HEK293 (cell line): ENCODE measurements at regions not wholly inside any gene's neighbourhood (a gene's known extent, or its start where the extent isn't known, plus 50 kb on each side); places are given as distances from the start of the nearest gene placed in this dataset.

Source experiments
- CTCF ChIA-PET: fragments of 350-600 bp; formaldehyde crosslinking; extraction: SDS; loops from one replicate; lab custom pipeline; 2021; ENCODE audit warnings: antibody characterized with exemption; lab: Yijun Ruan, JAX
- POLR2A ChIA-PET: fragments of 300-600 bp; formaldehyde crosslinking; extraction: SDS; loops from one replicate; lab custom pipeline; 2020; ENCODE audit warnings: antibody characterized with exemption, inconsistent platforms; lab: Yijun Ruan, JAX
- H3K27ac ChIP-seq: fragments of 200-500 bp; sonication (Bioruptor generic); 2 replicates; pipeline ENCODE4 v1.5.1; 2014; ENCODE audit warnings: low read depth, low read length, control low read depth, inconsistent platforms; ENCODE audit errors: extremely low read depth
- H3K36me3 ChIP-seq, 2 experiments: fragments of 200-500 bp in 1 of 2; sonication (Bioruptor generic) in 1 of 2; 1 replicate in 1 of 2; 2 replicates in 1 of 2; pipeline ENCODE4 v1.5.1; 2014 to 2017; ENCODE audit warnings: inconsistent platforms in 2 of 2, low read length in 2 of 2; ENCODE audit not compliant: control insufficient read depth in 2 of 2, insufficient read depth in 1 of 2
- H3K4me1 ChIP-seq: fragments of 200-500 bp; sonication (Bioruptor generic); 2 replicates; pipeline ENCODE4 v1.5.1; 2014; ENCODE audit warnings: mild to moderate bottlenecking, low read length, inconsistent platforms; ENCODE audit not compliant: control insufficient read depth, insufficient read depth
- H3K4me3 ChIP-seq: 2 replicates; pipeline ENCODE4 v1.5.1; 2011; ENCODE audit warnings: low read depth, mild to moderate bottlenecking, control low read depth, low read length, moderate library complexity
- H3K9me3 ChIP-seq: fragments of 200-500 bp; sonication (Bioruptor generic); 2 replicates; pipeline ENCODE4 v1.5.1; 2014; ENCODE audit warnings: low read depth, low read length, inconsistent platforms; ENCODE audit not compliant: control insufficient read depth, insufficient read depth
- KLF16 ChIP-seq: fragments of 450-650 bp; formaldehyde crosslinking; IDR thresholded peaks from 2 replicates; pipeline ENCODE4 v1.5.1; 2017; ENCODE audit warnings: missing biosample characterization, missing genetic modification characterization
- MEIS1 ChIP-seq: sonication (generic); formaldehyde crosslinking; IDR thresholded peaks from 2 replicates; pipeline ENCODE4 v1.8.1; 2022; ENCODE audit warnings: missing genetic modification reagents, mild to moderate bottlenecking, borderline replicate concordance
- SALL2 ChIP-seq: fragments of 450-650 bp; formaldehyde crosslinking; IDR thresholded peaks from 2 replicates; pipeline ENCODE4 v1.5.0; 2017; ENCODE audit warnings: missing biosample characterization, mild to moderate bottlenecking, missing genetic modification characterization, borderline replicate concordance
- ZNF133 ChIP-seq: fragments of 450-650 bp; formaldehyde crosslinking; IDR thresholded peaks from 2 replicates; pipeline ENCODE4 v1.5.1; 2016; ENCODE audit warnings: missing biosample characterization, missing genetic modification characterization
- ZNF16 ChIP-seq: fragments of 450-650 bp; formaldehyde crosslinking; IDR thresholded peaks from 2 replicates; pipeline ENCODE4 v1.5.1; 2016; ENCODE audit warnings: low read depth, missing biosample characterization, missing genetic modification characterization
- ZNF169 ChIP-seq: fragments of 450-650 bp; formaldehyde crosslinking; IDR thresholded peaks from 2 replicates; pipeline ENCODE4 v1.5.1; 2016; ENCODE audit warnings: missing biosample characterization, missing genetic modification characterization
- ZNF214 ChIP-seq: fragments of 450-650 bp; formaldehyde crosslinking; IDR thresholded peaks from 2 replicates; pipeline ENCODE4 v1.5.1; 2017; ENCODE audit warnings: missing biosample characterization, mild to moderate bottlenecking, missing genetic modification characterization, borderline replicate concordance
- ZNF324 ChIP-seq: fragments of 450-650 bp; formaldehyde crosslinking; IDR thresholded peaks from 2 replicates; pipeline ENCODE4 v1.5.1; 2016; ENCODE audit warnings: missing biosample characterization, missing genetic modification characterization
- ZNF394 ChIP-seq: fragments of 450-650 bp; formaldehyde crosslinking; IDR thresholded peaks from 2 replicates; pipeline ENCODE4 v1.5.1; 2016; ENCODE audit warnings: missing biosample characterization, missing genetic modification characterization, mild to moderate bottlenecking, moderate library complexity, borderline replicate concordance
- ZNF426 ChIP-seq: fragments of 450-650 bp; formaldehyde crosslinking; IDR thresholded peaks from 2 replicates; pipeline ENCODE4 v1.5.1; 2017; ENCODE audit warnings: missing biosample characterization, missing genetic modification characterization, mild to moderate bottlenecking, inconsistent platforms, moderate library complexity
- ZNF544 ChIP-seq: fragments of 450-650 bp; formaldehyde crosslinking; IDR thresholded peaks from 2 replicates; pipeline ENCODE4 v1.5.0; 2017; ENCODE audit warnings: missing biosample characterization, missing genetic modification characterization
- ZNF555 ChIP-seq: fragments of 450-650 bp; formaldehyde crosslinking; conservative IDR thresholded peaks from 2 replicates; pipeline ENCODE4 v1.5.1; 2017; ENCODE audit warnings: missing biosample characterization, mild to moderate bottlenecking, missing genetic modification characterization, inconsistent platforms
- ZNF596 ChIP-seq: fragments of 450-650 bp; IDR thresholded peaks from 2 replicates; pipeline ENCODE4 v1.5.0; 2018; ENCODE audit warnings: missing biosample characterization, mild to moderate bottlenecking, missing genetic modification characterization, moderate library complexity
- ZNF621 ChIP-seq: fragments of 450-650 bp; formaldehyde crosslinking; IDR thresholded peaks from 2 replicates; pipeline ENCODE4 v1.5.1; 2017; ENCODE audit warnings: missing biosample characterization, missing genetic modification characterization
- ZNF624 ChIP-seq: fragments of 450-650 bp; formaldehyde crosslinking; IDR thresholded peaks from 2 replicates; pipeline ENCODE4 v1.5.1; 2017; ENCODE audit warnings: missing biosample characterization, missing genetic modification characterization
- ZNF791 ChIP-seq: fragments of 450-650 bp; formaldehyde crosslinking; IDR thresholded peaks from 2 replicates; pipeline ENCODE4 v1.5.1; 2016; ENCODE audit warnings: missing biosample characterization, missing genetic modification characterization
- ZSCAN23 ChIP-seq: fragments of 450-650 bp; formaldehyde crosslinking; IDR thresholded peaks from 2 replicates; pipeline ENCODE4 v1.5.1; 2016; ENCODE audit warnings: missing biosample characterization, missing genetic modification characterization
- ZSCAN30 ChIP-seq: fragments of 450-650 bp; IDR thresholded peaks from 2 replicates; pipeline ENCODE4 v1.5.1; 2018; ENCODE audit warnings: missing biosample characterization, mild to moderate bottlenecking, missing genetic modification characterization, moderate library complexity
- TF ChIP-seq, protein P1 (sequence below): fragments of 450-650 bp; formaldehyde crosslinking; IDR thresholded peaks from 2 replicates; pipeline ENCODE4 v1.5.1; 2016; ENCODE audit warnings: missing biosample characterization, missing genetic modification characterization, low read depth
- TF ChIP-seq, protein P2 (sequence below): fragments of 450-650 bp; formaldehyde crosslinking; conservative IDR thresholded peaks from 2 replicates; pipeline ENCODE4 v1.5.1; 2016; ENCODE audit warnings: low read depth, missing biosample characterization, missing genetic modification characterization
- TF ChIP-seq, protein P3 (sequence below): IDR thresholded peaks from 2 replicates; pipeline ENCODE4 v1.6.1; 2011; ENCODE audit warnings: mild to moderate bottlenecking, low read depth, low read length, borderline replicate concordance
- TF ChIP-seq, protein P4 (sequence below): fragments of 450-650 bp; formaldehyde crosslinking; conservative IDR thresholded peaks from 2 replicates; pipeline ENCODE4 v1.5.1; 2016; ENCODE audit warnings: low read depth, missing biosample characterization, missing genetic modification characterization
- TF ChIP-seq, protein P5 (sequence below): fragments of 450-650 bp; formaldehyde crosslinking; IDR thresholded peaks from 2 replicates; pipeline ENCODE4 v1.5.0; 2017; ENCODE audit warnings: missing biosample characterization, missing genetic modification characterization, borderline replicate concordance

GRCh38 chr5:29794141-29794787 is 1399.2 kb upstream of the CDH6 start (continued):
- TF ChIP-seq, protein P1, sequence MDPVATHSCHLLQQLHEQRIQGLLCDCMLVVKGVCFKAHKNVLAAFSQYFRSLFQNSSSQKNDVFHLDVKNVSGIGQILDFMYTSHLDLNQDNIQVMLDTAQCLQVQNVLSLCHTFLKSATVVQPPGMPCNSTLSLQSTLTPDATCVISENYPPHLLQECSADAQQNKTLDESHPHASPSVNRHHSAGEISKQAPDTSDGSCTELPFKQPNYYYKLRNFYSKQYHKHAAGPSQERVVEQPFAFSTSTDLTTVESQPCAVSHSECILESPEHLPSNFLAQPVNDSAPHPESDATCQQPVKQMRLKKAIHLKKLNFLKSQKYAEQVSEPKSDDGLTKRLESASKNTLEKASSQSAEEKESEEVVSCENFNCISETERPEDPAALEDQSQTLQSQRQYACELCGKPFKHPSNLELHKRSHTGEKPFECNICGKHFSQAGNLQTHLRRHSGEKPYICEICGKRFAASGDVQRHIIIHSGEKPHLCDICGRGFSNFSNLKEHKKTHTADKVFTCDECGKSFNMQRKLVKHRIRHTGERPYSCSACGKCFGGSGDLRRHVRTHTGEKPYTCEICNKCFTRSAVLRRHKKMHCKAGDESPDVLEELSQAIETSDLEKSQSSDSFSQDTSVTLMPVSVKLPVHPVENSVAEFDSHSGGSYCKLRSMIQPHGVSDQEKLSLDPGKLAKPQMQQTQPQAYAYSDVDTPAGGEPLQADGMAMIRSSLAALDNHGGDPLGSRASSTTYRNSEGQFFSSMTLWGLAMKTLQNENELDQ (tag by site-specific recombination): no peak
- TF ChIP-seq ZNF555 (tag by site-specific recombination) (peak; percentile 43), ZNF544 (tag by site-specific recombination) (no peak), ZSCAN23 (no peak), ZNF169 (tag by site-specific recombination) (no peak), ZNF621 (tag by site-specific recombination) (no peak), ZNF394 (tag by site-specific recombination) (peak; percentile 67; the same call in 1 of the 2 replicates), ZNF426 (peak; percentile 45), ZNF16 (no peak), ZNF133 (no peak), MEIS1 (no peak)
- TF ChIP-seq, protein P2, sequence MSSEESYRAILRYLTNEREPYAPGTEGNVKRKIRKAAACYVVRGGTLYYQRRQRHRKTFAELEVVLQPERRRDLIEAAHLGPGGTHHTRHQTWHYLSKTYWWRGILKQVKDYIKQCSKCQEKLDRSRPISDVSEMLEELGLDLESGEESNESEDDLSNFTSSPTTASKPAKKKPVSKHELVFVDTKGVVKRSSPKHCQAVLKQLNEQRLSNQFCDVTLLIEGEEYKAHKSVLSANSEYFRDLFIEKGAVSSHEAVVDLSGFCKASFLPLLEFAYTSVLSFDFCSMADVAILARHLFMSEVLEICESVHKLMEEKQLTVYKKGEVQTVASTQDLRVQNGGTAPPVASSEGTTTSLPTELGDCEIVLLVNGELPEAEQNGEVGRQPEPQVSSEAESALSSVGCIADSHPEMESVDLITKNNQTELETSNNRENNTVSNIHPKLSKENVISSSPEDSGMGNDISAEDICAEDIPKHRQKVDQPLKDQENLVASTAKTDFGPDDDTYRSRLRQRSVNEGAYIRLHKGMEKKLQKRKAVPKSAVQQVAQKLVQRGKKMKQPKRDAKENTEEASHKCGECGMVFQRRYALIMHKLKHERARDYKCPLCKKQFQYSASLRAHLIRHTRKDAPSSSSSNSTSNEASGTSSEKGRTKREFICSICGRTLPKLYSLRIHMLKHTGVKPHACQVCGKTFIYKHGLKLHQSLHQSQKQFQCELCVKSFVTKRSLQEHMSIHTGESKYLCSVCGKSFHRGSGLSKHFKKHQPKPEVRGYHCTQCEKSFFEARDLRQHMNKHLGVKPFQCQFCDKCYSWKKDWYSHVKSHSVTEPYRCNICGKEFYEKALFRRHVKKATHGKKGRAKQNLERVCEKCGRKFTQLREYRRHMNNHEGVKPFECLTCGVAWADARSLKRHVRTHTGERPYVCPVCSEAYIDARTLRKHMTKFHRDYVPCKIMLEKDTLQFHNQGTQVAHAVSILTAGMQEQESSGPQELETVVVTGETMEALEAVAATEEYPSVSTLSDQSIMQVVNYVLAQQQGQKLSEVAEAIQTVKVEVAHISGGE: peak; percentile 41; the same call in 1 of the 2 replicates
- TF ChIP-seq, protein P3, sequence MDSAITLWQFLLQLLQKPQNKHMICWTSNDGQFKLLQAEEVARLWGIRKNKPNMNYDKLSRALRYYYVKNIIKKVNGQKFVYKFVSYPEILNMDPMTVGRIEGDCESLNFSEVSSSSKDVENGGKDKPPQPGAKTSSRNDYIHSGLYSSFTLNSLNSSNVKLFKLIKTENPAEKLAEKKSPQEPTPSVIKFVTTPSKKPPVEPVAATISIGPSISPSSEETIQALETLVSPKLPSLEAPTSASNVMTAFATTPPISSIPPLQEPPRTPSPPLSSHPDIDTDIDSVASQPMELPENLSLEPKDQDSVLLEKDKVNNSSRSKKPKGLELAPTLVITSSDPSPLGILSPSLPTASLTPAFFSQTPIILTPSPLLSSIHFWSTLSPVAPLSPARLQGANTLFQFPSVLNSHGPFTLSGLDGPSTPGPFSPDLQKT: no peak
- TF ChIP-seq, protein P4, sequence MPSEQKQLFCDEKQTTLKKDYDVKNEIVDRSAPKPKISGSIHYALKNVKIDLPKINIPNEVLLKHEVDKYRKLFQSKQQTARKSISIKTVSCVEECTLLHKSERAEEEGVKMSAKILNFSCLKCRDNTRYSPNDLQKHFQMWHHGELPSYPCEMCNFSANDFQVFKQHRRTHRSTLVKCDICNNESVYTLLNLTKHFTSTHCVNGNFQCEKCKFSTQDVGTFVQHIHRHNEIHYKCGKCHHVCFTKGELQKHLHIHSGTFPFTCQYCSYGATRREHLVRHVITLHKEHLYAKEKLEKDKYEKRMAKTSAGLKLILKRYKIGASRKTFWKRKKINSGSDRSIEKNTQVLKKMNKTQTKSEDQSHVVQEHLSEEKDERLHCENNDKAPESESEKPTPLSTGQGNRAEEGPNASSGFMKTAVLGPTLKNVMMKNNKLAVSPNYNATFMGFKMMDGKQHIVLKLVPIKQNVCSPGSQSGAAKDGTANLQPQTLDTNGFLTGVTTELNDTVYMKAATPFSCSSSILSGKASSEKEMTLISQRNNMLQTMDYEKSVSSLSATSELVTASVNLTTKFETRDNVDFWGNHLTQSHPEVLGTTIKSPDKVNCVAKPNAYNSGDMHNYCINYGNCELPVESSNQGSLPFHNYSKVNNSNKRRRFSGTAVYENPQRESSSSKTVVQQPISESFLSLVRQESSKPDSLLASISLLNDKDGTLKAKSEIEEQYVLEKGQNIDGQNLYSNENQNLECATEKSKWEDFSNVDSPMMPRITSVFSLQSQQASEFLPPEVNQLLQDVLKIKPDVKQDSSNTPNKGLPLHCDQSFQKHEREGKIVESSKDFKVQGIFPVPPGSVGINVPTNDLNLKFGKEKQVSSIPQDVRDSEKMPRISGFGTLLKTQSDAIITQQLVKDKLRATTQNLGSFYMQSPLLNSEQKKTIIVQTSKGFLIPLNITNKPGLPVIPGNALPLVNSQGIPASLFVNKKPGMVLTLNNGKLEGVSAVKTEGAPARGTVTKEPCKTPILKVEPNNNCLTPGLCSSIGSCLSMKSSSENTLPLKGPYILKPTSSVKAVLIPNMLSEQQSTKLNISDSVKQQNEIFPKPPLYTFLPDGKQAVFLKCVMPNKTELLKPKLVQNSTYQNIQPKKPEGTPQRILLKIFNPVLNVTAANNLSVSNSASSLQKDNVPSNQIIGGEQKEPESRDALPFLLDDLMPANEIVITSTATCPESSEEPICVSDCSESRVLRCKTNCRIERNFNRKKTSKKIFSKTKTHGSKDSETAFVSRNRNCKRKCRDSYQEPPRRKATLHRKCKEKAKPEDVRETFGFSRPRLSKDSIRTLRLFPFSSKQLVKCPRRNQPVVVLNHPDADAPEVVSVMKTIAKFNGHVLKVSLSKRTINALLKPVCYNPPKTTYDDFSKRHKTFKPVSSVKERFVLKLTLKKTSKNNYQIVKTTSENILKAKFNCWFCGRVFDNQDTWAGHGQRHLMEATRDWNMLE (tag by site-specific recombination): peak; percentile 63; the same call in 1 of the 2 replicates

- ChIA-PET CTCF (no interaction called here), POLR2A (no interaction called here)
- H3K4me3 ChIP-seq: no peak overlapping the region
- H3K36me3 ChIP-seq: no peaks in the 10 kb centered on the region
- H3K9me3 ChIP-seq: no peaks in the 10 kb centered on the region
- no peaks in the 10 kb centered on the region for H3K4me1 ChIP-seq
- no peak overlapping the region for H3K27ac ChIP-seq
- no peak for TF ChIP-seq ZNF596 (tag by site-specific recombination)
- no peak for TF ChIP-seq ZNF624
- TF ChIP-seq ZNF214 (tag by site-specific recombination): no peak
- TF ChIP-seq ZSCAN30 (tag by site-specific recombination): no peak
- TF ChIP-seq SALL2: no peak
- no peak for TF ChIP-seq ZNF791 (tag by site-specific recombination)
- TF ChIP-seq ZNF324 (tag by site-specific recombination): no peak
- TF ChIP-seq, protein P5, sequence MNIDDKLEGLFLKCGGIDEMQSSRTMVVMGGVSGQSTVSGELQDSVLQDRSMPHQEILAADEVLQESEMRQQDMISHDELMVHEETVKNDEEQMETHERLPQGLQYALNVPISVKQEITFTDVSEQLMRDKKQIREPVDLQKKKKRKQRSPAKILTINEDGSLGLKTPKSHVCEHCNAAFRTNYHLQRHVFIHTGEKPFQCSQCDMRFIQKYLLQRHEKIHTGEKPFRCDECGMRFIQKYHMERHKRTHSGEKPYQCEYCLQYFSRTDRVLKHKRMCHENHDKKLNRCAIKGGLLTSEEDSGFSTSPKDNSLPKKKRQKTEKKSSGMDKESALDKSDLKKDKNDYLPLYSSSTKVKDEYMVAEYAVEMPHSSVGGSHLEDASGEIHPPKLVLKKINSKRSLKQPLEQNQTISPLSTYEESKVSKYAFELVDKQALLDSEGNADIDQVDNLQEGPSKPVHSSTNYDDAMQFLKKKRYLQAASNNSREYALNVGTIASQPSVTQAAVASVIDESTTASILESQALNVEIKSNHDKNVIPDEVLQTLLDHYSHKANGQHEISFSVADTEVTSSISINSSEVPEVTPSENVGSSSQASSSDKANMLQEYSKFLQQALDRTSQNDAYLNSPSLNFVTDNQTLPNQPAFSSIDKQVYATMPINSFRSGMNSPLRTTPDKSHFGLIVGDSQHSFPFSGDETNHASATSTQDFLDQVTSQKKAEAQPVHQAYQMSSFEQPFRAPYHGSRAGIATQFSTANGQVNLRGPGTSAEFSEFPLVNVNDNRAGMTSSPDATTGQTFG (tag by site-specific recombination): no peak
- TF ChIP-seq KLF16 (tag by site-specific recombination): no peak
Measured at GRCh38 chr5:29790281-29790680, 1403.2 kb upstream of the CDH6 start.
